ENCODE measurements at regions not wholly inside any gene's neighbourhood (a gene's known extent, or its start where the extent isn't known, plus 50 kb on each side); places are given as distances from the start of the nearest gene placed in this dataset.

DNA sequence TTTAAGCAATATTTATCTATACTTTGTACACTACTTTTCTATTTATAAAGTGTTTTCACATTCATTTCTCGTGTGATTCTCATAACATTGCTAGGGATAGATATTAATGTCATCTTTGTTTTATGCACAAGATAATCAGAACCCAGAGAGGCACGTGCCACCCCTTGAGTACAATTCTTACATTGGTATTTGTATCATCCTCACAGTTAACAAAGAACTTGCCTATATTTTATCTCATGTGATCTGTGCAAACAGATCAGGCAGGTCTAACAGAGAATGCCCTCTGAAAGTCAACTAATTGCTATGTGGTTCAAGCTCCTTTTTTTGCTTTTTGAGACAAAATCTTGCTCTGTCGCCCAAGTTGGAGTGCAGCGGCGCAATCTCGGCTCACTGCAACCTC, 604.5 kb downstream of the LMO4 start:
- no peak for TF ChIP-seq POLR2A (IDR thresholded peaks at IDR 0.05)
- TF ChIP-seq, protein P1, sequence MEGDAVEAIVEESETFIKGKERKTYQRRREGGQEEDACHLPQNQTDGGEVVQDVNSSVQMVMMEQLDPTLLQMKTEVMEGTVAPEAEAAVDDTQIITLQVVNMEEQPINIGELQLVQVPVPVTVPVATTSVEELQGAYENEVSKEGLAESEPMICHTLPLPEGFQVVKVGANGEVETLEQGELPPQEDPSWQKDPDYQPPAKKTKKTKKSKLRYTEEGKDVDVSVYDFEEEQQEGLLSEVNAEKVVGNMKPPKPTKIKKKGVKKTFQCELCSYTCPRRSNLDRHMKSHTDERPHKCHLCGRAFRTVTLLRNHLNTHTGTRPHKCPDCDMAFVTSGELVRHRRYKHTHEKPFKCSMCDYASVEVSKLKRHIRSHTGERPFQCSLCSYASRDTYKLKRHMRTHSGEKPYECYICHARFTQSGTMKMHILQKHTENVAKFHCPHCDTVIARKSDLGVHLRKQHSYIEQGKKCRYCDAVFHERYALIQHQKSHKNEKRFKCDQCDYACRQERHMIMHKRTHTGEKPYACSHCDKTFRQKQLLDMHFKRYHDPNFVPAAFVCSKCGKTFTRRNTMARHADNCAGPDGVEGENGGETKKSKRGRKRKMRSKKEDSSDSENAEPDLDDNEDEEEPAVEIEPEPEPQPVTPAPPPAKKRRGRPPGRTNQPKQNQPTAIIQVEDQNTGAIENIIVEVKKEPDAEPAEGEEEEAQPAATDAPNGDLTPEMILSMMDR (IDR thresholded peaks at IDR 0.05): no peak

Measured in body of pancreas (tissue), 4 donors.